H9 (cell line): ENCODE measurements at regions not wholly inside any gene's neighbourhood (a gene's known extent, or its start where the extent isn't known, plus 50 kb on each side); places are given as distances from the start of the nearest gene placed in this dataset.

Experiments used
- DNase-seq: peaks from one replicate; pipeline ENCODE4 v3.0.0-alpha.2; 2017
- H2AFZ ChIP-seq: one replicate; pipeline ENCODE4 v1.6.1; 2013; ENCODE audit warnings: mild to moderate bottlenecking, low read length, control low read depth, moderate library complexity
- H2AK5ac ChIP-seq: 2 replicates; pipeline ENCODE4 v1.6.1; 2013; ENCODE audit warnings: low read length, control low read depth, mixed read lengths; ENCODE audit not compliant: insufficient read length
- H2BK120ac ChIP-seq: one replicate; pipeline ENCODE4 v1.6.1; 2013; ENCODE audit warnings: low read depth, mild to moderate bottlenecking, low read length, control low read depth, inconsistent platforms; ENCODE audit not compliant: poor library complexity, severe bottlenecking
- H2BK12ac ChIP-seq: 2 replicates; pipeline ENCODE4 v1.6.1; 2013; ENCODE audit warnings: low read length, control low read depth, mixed read lengths, low read depth; ENCODE audit not compliant: insufficient read length
- H2BK15ac ChIP-seq: 2 replicates; pipeline ENCODE4 v1.6.1; 2013; ENCODE audit warnings: low read depth, low read length, control low read depth
- H2BK20ac ChIP-seq: one replicate; pipeline ENCODE4 v1.6.1; 2013; ENCODE audit warnings: low read depth, mild to moderate bottlenecking, low read length, control low read depth, inconsistent platforms; ENCODE audit not compliant: poor library complexity, severe bottlenecking
- H2BK5ac ChIP-seq: 2 replicates; pipeline ENCODE4 v1.6.1; 2013; ENCODE audit warnings: low read length, control low read depth, mixed read lengths; ENCODE audit not compliant: insufficient read length
- H3K14ac ChIP-seq: 2 replicates; pipeline ENCODE4 v1.6.1; 2013; ENCODE audit warnings: low read length, control low read depth; ENCODE audit not compliant: insufficient read depth
- H3K18ac ChIP-seq: 2 replicates; pipeline ENCODE4 v1.6.1; 2013; ENCODE audit warnings: low read depth, mild to moderate bottlenecking, mixed read lengths, low read length, control low read depth; ENCODE audit not compliant: insufficient read length
- H3K23ac ChIP-seq: 2 replicates; pipeline ENCODE4 v1.6.1; 2013; ENCODE audit warnings: low read length, control low read depth, mixed read lengths, low read depth; ENCODE audit not compliant: insufficient read length
- H3K23me2 ChIP-seq: 2 replicates; pipeline ENCODE4 v1.6.1; 2013; ENCODE audit warnings: low read depth, mild to moderate bottlenecking, mixed read lengths, low read length, control low read depth; ENCODE audit not compliant: insufficient read length, poor library complexity, severe bottlenecking
- H3K27ac ChIP-seq: 2 replicates; pipeline ENCODE4 v1.5.1; 2013; ENCODE audit warnings: low read length, control low read depth, mixed read lengths, low read depth; ENCODE audit not compliant: insufficient read length
- H3K27me3 ChIP-seq: 2 replicates; pipeline ENCODE4 v1.6.1; 2013; ENCODE audit warnings: low read length, control low read depth, inconsistent platforms; ENCODE audit not compliant: insufficient read depth
- H3K4ac ChIP-seq: 2 replicates; pipeline ENCODE4 v1.6.1; 2013; ENCODE audit warnings: low read depth, mild to moderate bottlenecking, control low read depth, inconsistent platforms, low read length, moderate library complexity
- H3K4me1 ChIP-seq: 2 replicates; pipeline ENCODE4 v1.6.1; 2013; ENCODE audit warnings: low read length, control low read depth, inconsistent platforms; ENCODE audit not compliant: insufficient read depth
- H3K4me2 ChIP-seq: 2 replicates; pipeline ENCODE4 v1.6.1; 2013; ENCODE audit warnings: low read length, control low read depth, mixed read lengths; ENCODE audit not compliant: insufficient read length, insufficient read depth
- H3K56ac ChIP-seq: 2 replicates; pipeline ENCODE4 v1.6.1; 2013; ENCODE audit warnings: low read depth, mild to moderate bottlenecking, mixed read lengths, low read length, control low read depth; ENCODE audit not compliant: insufficient read length
- H3K79me1 ChIP-seq: 2 replicates; pipeline ENCODE4 v1.6.1; 2013; ENCODE audit warnings: low read depth, mild to moderate bottlenecking, moderate library complexity, low read length, control low read depth, inconsistent platforms; ENCODE audit not compliant: insufficient read depth, poor library complexity, severe bottlenecking
- H3K79me2 ChIP-seq: 2 replicates; pipeline ENCODE4 v1.6.1; 2013; ENCODE audit warnings: low read length, control low read depth, inconsistent platforms; ENCODE audit not compliant: insufficient read depth
- H3K9ac ChIP-seq: 2 replicates; pipeline ENCODE4 v1.6.1; 2013; ENCODE audit warnings: low read length, control low read depth, mixed read lengths; ENCODE audit not compliant: insufficient read length; ENCODE audit errors: extremely low read depth
- H3K9me3 ChIP-seq: one replicate; pipeline ENCODE4 v1.6.1; 2013; ENCODE audit warnings: low read depth, low read length, inconsistent platforms; ENCODE audit not compliant: control insufficient read depth
- H3T11ph ChIP-seq: one replicate; pipeline ENCODE4 v1.6.1; 2013; ENCODE audit warnings: mild to moderate bottlenecking, low read length, control low read depth, inconsistent platforms
- H4K20me1 ChIP-seq: one replicate; pipeline ENCODE4 v1.6.1; 2013; ENCODE audit not compliant: control insufficient read depth, insufficient read length, insufficient read depth
- H4K5ac ChIP-seq: 2 replicates; pipeline ENCODE4 v1.6.1; 2013; ENCODE audit warnings: low read depth, mild to moderate bottlenecking, mixed read lengths, low read length, control low read depth; ENCODE audit not compliant: insufficient read length
- H4K8ac ChIP-seq: replicated peaks from 2 replicates; pipeline ENCODE4 v1.6.1; 2013; ENCODE audit warnings: low read length, control low read depth, mixed read lengths, low read depth; ENCODE audit not compliant: insufficient read length
- H4K91ac ChIP-seq: 2 replicates; pipeline ENCODE4 v1.6.1; 2013; ENCODE audit warnings: low read depth, mild to moderate bottlenecking, moderate library complexity, mixed read lengths, low read length, control low read depth; ENCODE audit not compliant: insufficient read length
- H3K27ac Mint-ChIP-seq, 3 experiments: 2 replicates in 2 of 3; 3 replicates in 1 of 3; pipeline ENCODE4 v1.8.0; 2020 to 2021; ENCODE audit warnings: mixed read lengths in 3 of 3, mild to moderate bottlenecking in 1 of 3, moderate library complexity in 1 of 3
- H3K27me3 Mint-ChIP-seq: 2 replicates; pipeline ENCODE4 v1.8.0; 2021; ENCODE audit warnings: low read depth, mild to moderate bottlenecking, moderate library complexity, mixed read lengths
- H3K36me3 Mint-ChIP-seq, 3 experiments: 2 replicates in 2 of 3; 3 replicates in 1 of 3; pipeline ENCODE4 v1.8.0; 2020 to 2021; ENCODE audit warnings: low read depth in 3 of 3, mixed read lengths in 3 of 3; ENCODE audit not compliant: insufficient read depth in 1 of 3
- H3K4me1 Mint-ChIP-seq, 2 experiments: 2 replicates each; pipeline ENCODE4 v1.8.0; 2020; ENCODE audit warnings: mixed read lengths in 2 of 2
- H3K4me3 Mint-ChIP-seq, 2 experiments: 2 replicates in 1 of 2; 3 replicates in 1 of 2; pipeline ENCODE4 v1.8.0; 2020 to 2021; ENCODE audit warnings: mild to moderate bottlenecking in 2 of 2, mixed read lengths in 2 of 2, moderate library complexity in 1 of 2
- H3K9me3 Mint-ChIP-seq, 2 experiments: 2 replicates in 1 of 2; 3 replicates in 1 of 2; pipeline ENCODE4 v1.8.0; 2020; ENCODE audit warnings: mild to moderate bottlenecking in 2 of 2, mixed read lengths in 2 of 2, moderate library complexity in 1 of 2
- CTCF ChIP-seq: fragments of 200-600 bp; sonication (generic); conservative IDR thresholded peaks from 3 replicates; pipeline ENCODE4 v1.8.0; 2021; ENCODE audit warnings: antibody characterized with exemption, mild to moderate bottlenecking
- WGBS: extraction: QIAGEN DNeasy Blood & Tissue Kit; methylation state at CpG from one replicate; pipeline ENCODE4 v1.1.7; 2013; ENCODE audit warnings: missing lambda C conversion rate, low lambda C conversion rate, mixed read lengths; ENCODE audit not compliant: insufficient read length; ENCODE audit errors: extremely low coverage; 5-methylcytosine and 5-hydroxymethylcytosine counted together

DNA sequence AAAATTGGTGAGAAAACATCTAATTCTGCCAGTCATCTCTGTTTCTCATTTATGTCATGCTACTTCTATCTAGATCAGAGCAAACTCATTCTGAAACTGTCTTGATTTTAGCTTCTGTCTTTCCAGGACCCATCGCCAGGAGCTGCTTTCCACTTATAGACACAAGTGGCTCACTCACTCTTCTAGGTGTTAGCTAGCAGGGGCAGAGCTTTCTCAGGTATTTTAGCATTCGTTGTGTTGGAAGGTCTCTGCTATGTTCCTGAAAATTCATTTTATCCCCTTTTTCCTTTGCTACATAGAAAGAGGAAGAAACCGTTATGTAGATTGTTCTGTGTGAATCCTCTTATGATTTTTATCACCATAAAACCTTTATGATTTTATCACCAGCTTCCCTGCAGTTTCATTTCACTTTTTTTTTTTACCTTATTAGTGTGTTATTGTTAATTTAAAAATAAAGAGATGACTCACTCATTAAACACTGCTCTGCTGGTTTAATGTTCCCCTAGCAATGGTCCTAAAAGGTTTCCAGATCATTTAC is 246.6 kb upstream of the AADAT start:
- no peaks in the 10 kb centered on the region for H3K4me1 ChIP-seq
- no peak overlapping the region for H3K4me2 ChIP-seq
- no peak overlapping the region for H2BK15ac ChIP-seq
- Mint-ChIP-seq H3K4me3 (no peak overlapping the region), H3K27me3 (no peaks in the 10 kb centered on the region), H3K36me3 (peaks cover 0 to 9% (median 2%) of the 10 kb centered on the region in 3 experiments; a peak in 3 of 7 replicates), H3K9me3 (peaks cover 0 to 9% of the 10 kb centered on the region in 2 experiments), H3K4me1 (no peaks in the 10 kb centered on the region), H3K27ac (no peak overlapping the region)
- no peak overlapping the region for H4K91ac ChIP-seq
- no peak overlapping the region for H2AK5ac ChIP-seq
- no peaks in the 10 kb centered on the region for H3K79me2 ChIP-seq
- H3K4ac ChIP-seq = no peak overlapping the region
- no peak overlapping the region for H2BK120ac ChIP-seq
- H3K27me3 ChIP-seq = no peaks in the 10 kb centered on the region
- H2BK5ac ChIP-seq = no peak overlapping the region
- no peak overlapping the region for H4K8ac ChIP-seq
- H3K14ac ChIP-seq = no peak overlapping the region
- no peaks in the 10 kb centered on the region for H3K23me2 ChIP-seq
- H4K5ac ChIP-seq = no peak overlapping the region
- H3K56ac ChIP-seq = no peak overlapping the region
- no peak overlapping the region for H2AFZ ChIP-seq
- no peak overlapping the region for H3K9ac ChIP-seq
- H2BK12ac ChIP-seq = no peak overlapping the region
- no peaks in the 10 kb centered on the region for H4K20me1 ChIP-seq
- H3K18ac ChIP-seq = no peak overlapping the region
- no peak overlapping the region for H3T11ph ChIP-seq
- no peaks in the 10 kb centered on the region for H3K9me3 ChIP-seq
- no peak for DNase-seq
- TF ChIP-seq CTCF = no peak
- no CpG with 5 or more reads among the region's 3 CpGs for WGBS
- no peaks in the 10 kb centered on the region for H3K79me1 ChIP-seq
- H3K27ac ChIP-seq = no peak overlapping the region
- no peak overlapping the region for H3K23ac ChIP-seq
- no peak overlapping the region for H2BK20ac ChIP-seq
